ENCODE measurements at regions not wholly inside any gene's neighbourhood (a gene's known extent, or its start where the extent isn't known, plus 50 kb on each side); places are given as distances from the start of the nearest gene placed in this dataset.
A peak's percentile ranks its signal among the peaks of the same experiment; 100 is the strongest.
"Not testable (repeated sequence)": the region's sequence is repeated elsewhere in the genome, so short reads cannot be mapped to it uniquely, and the experiment has no call there.

GRCh38 chr20:23299673-23300050, 50.9 kb upstream of the NXT1 start:
- DNase-seq = no peak

GRCh38 chr20:23298926-23299672, 51.5 kb upstream of the NXT1 start:
- no peak for DNase-seq

GRCh38 chr20:23298155-23298554, 52.4 kb upstream of the NXT1 start:
- DNase-seq = no peak

GRCh38 chr20:23296841-23297701, 53.5 kb upstream of the NXT1 start:
- DNase-seq = peak; percentile 4

- DNase-seq = no peak
Measured at GRCh38 chr20:23295934-23296333, 54.7 kb upstream of the NXT1 start.

GRCh38 chr20:23294671-23295070, 55.9 kb upstream of the NXT1 start:
- no peak for DNase-seq

- no peak for DNase-seq
Measured at GRCh38 chr20:23294166-23294565, 56.4 kb upstream of the NXT1 start.

- DNase-seq = no peak
Measured at GRCh38 chr20:23293689-23294088, 56.9 kb upstream of the NXT1 start.

- not testable (repeated sequence) for DNase-seq
Measured at GRCh38 chr20:23292311-23292710, 58.3 kb upstream of the NXT1 start.

GRCh38 chr20:23291575-23292240, 58.9 kb upstream of the NXT1 start:
- no peak for DNase-seq

GRCh38 chr20:23290761-23291574, 59.6 kb upstream of the NXT1 start:
- no peak for DNase-seq

- DNase-seq = no peak
Measured at GRCh38 chr20:23289724-23290395, 60.7 kb upstream of the NXT1 start.

GRCh38 chr20:23289249-23289648, 61.3 kb upstream of the NXT1 start:
- no peak for DNase-seq

GRCh38 chr20:23287354-23288190, 63.0 kb upstream of the NXT1 start:
- no peak for DNase-seq

- DNase-seq = no peak
Measured at GRCh38 chr20:23286346-23286745, 64.2 kb upstream of the NXT1 start.

GRCh38 chr20:23285536-23285935, 65.1 kb upstream of the NXT1 start:
- no peak for DNase-seq

- DNase-seq = no peak
Measured at GRCh38 chr20:23284009-23284408, 66.6 kb upstream of the NXT1 start.

- no peak for DNase-seq
Measured at GRCh38 chr20:23283096-23283850, 67.3 kb upstream of the NXT1 start.

- no peak for DNase-seq
Measured at GRCh38 chr20:23282546-23282945, 68.0 kb upstream of the NXT1 start.

- DNase-seq = no peak
Measured at GRCh38 chr20:23282111-23282510, 68.5 kb upstream of the NXT1 start.

GRCh38 chr20:23279836-23280235, 70.8 kb upstream of the NXT1 start:
- DNase-seq = no peak

Measured in NCI-H748 treated with DMSO at 0.1 percent for 48 hours (cell line).